Activated naive CD4-positive, alpha-beta T cell treated with anti-CD3 and anti-CD28 coated beads, Interleukin-2, amount 50 U/mL, for 16 hours (primary cell): ENCODE measurements at regions not wholly inside any gene's neighbourhood (a gene's known extent, or its start where the extent isn't known, plus 50 kb on each side); places are given as distances from the start of the nearest gene placed in this dataset.
"Not testable (repeated sequence)": the region's sequence is repeated elsewhere in the genome, so short reads cannot be mapped to it uniquely, and the experiment has no call there.

Experiments used
- DNase-seq: peaks from one replicate; pipeline ENCODE4 v3.0.0-alpha.2; 2020

DNA sequence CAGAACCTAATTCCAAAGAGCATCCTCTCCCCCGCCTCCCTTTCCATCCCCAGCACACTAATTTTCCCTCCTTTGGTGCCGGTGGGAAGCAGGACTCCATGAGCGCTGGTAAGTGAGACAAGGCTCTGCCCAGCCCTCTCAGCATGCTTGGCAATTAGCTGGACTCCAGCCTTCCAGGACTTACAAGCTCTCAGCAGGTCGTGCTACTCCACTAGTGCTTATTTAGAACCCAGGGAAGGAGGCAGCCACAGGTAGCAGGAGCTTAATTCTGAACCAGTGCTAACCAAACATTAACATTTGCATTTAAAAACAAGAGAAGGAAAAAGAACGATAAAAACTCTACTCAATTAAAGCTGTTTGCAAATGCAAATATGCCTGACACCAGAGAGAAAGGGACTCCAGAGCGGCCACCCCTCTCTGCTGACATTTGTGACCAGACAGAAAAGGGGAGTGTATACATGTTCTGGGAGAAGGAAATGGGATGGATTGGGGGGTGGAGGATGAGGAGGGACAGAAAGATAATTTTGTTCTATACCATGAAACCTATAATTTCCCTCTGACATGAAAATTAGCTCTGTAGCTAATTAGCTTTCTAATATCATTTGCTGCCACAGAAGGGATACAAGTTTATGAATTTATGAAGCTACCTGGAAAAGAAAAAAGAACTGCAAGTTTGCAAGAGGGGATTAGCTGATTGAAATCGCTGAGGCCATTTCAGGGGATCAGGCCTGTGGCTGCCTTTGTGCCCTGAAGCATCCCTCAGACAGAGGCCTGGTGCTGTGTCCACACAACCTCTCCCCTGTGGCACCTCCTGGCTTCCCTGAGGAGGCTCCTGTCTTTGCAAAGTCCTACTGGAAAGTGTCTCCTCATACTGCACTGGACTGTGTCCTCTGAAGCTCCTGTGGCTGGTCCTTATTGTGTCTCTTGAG, 266.3 kb downstream of the SEC61B start:
- DNase-seq = no peak

DNA sequence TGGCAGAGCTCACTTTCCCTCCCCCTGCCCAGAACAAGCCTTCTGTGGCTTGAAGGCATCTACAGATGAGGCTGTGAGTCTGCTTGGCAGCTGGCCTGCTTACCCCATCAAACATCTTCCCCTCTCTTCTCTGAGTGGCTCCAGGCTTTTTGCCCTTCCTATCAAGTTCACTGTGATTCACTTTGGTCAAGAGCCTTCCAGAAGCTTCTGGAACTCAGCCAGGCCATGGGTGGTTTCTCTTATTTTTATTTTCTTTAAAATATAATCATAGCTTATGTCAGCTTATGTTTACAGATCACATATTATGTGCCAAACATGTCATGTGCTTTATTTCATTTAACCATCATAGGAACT, 267.0 kb downstream of the SEC61B start:
- no peak for DNase-seq

DNA sequence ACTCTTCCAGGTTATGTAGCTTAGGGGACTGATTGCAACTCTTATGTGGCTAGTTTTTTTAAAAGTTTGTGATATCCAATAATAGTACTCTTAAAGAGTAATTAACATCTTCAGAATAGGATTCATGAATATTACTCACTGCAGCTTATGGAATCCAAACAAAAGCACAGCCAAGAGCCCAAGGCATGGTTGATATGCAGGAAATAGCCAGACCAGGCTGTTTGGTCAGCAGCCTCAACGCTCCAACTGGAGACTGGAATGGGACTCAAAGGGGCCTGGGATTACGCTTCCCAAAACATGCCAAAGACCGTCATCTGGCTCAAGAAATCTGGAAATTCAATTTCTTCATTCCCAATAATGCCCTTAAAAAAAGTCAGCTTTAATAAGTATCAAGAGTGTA, 268.6 kb downstream of the SEC61B start:
- DNase-seq = no peak

- no peak for DNase-seq
Measured at GRCh38 chr9:99491408-99492158, 269.5 kb downstream of the SEC61B start.

- no peak for DNase-seq
Measured at GRCh38 chr9:99497641-99498040, 275.6 kb downstream of the SEC61B start.

DNA sequence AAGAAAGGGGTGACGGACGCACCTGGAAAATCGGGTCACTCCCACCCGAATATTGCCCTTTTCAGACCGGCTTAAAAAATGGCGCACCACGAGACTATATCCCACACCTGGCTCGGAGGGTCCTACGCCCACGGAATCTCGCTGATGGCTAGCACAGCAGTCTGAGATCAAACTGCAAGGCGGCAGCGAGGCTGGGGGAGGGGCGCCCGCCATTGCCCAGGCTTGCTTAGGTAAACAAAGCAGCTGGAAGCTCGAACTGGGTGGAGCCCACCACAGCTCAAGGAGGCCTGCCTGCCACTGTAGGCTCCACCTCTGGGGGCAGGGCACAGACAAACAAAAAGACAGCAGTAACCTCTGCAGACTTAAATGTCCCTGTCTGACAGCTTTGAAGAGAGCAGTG, 276.9 kb downstream of the SEC61B start:
- DNase-seq = not testable (repeated sequence)

DNA sequence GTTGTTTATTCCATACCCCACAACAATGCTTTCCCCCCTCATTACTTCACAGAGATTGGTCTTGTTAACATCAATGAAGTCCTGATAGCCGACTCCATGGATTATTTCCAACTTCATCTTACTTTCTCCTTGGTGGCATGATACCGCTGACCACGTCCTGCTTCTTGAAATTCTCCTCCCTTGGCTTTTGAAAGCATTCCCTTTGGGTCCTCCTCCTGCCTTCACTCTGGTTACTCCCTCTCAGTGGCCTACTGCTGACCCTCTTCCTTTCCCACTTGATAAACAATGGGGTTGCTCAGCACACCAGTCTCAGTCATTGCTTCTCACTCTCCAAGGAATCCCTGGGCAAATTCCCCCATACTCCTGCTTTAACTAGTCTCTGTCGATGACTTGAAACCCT, 283.9 kb downstream of the SEC61B start:
- no peak for DNase-seq

DNA sequence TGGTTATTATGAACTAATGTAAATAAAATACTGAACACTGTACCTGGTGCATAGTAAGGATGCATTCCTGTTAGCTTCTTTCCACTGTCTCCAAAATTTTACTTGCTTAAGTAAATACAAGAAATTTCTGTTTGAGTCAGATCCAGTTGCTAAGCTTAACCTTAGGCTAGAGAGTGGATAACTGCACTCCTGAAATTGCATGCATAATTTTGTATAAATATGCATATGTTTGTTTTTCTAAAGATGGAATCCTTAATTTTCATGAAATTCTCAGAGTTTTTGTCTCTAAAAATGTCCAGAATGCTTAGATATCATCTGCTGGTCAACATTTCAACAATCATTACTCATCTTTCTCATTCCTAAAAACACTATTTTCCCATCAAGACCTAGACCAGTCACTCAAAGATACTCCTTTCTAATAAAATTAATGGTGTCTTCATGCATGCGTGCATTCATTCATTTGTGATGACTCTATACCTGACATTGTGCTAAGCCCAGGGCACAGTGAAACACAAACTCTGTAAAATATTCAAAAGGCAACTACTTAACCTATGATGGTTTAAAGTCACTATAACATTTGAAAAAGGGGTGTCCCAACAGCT, 284.8 kb downstream of the SEC61B start:
- DNase-seq = no peak

DNA sequence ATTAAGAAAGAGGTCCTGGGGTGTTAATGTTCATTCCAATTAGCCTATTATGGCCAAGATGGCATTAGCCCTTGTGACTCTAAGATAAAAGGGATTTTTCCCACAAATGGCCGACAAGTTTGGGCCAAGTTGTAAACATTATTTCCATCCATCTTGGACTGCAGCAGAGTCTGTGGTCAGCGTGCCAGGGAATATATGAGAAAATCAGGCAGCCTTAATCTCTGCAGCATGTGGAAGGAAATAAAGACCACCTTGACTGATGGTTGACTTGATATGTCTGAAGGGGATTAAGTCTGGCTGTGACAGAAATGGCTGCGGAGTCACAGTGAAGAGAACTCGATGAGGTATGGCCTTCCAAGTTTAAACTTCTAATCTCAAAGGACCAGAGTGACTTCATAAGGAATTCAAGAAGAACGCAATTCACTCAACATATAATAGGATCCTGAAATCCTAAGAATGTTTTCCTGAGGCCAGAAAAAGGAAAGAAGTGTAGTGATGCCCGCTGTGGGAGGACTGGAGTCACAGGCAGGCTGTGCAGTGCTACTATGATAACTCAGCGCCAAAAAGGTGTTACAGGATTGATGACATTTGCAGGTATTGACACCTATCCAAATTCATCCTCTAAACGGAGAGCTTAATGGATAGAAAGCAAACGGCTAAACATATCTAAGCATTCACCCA, 287.1 kb downstream of the SEC61B start:
- no peak for DNase-seq

- no peak for DNase-seq
Measured at GRCh38 chr9:99509900-99510535, 287.9 kb downstream of the SEC61B start.

DNA sequence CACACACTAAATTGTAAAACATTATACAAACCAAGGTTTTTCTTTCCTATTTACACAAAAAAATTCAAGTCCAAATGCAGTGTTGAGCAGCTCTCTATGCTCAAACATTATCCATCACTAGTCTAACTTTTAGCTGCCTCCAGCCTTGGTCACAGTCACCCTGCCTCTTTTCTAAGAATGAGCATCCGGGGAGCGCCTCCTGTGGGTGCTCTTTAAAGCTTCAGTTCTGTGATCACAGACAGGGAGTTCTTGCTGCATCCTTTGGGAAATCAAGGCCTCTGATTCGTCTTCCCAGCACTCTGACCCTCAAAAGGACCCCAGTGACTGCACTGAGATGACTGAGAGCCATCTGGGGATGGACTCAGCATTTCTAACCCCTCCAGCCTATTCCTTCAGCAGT, 289.6 kb downstream of the SEC61B start:
- DNase-seq = no peak

DNA sequence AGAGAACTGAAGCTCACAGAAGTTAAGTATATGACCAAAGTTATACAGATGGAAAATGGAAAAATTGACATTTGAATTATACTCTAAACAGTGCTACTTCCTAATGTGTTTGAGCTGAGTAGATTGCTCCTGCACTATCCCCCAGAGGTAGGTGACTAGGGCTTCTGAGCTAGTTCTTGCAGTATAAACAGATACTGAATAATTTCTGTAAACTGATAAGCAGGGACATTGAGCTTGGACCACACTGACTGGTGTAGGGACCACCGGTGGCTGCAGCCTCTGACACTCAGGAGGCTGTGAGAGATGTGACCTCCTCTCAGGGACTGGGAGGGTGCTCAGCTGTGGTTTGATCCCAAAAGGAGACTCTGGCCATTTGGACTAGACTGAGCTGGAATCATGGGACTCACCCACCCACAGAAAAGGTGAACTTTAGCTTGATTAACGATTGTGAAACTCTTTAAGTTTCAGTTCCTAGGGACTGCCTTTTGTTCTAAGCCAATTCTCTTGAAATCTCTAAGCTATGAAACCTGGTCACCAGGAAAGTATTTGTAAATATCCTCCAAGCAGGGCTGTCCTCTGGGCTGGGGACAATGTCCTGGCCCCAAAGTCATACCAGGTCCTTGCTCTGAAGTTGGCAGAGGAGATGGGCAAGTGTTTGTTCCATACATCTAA, 291.5 kb downstream of the SEC61B start:
- DNase-seq = no peak

GRCh38 chr9:99515093-99515492, 293.0 kb downstream of the SEC61B start:
- DNase-seq = no peak

GRCh38 chr9:99515895-99516656, 294.0 kb downstream of the SEC61B start:
- DNase-seq = no peak

DNA sequence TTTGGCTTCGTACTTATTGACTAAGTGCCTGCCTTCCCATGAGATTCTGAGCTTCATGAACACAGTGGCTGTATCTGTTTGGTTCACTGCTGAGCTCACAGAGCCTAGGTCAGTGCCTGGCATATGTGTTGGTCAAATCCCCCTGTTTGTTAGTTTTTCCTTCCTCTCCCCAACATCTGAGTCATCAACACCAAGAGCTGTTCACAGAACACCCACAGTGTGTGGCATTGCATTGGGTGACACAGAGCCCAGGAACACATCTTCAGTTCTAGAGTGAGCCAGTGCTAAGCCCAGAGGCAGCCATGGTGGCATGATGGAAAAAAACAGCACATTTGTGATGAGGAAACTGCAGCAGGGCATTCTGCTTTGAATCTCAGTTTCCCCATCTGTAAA, 294.6 kb downstream of the SEC61B start:
- DNase-seq = no peak

- DNase-seq = no peak
Measured at GRCh38 chr9:99523838-99524237, 297.8 kb upstream of the NR4A3 start.

DNA sequence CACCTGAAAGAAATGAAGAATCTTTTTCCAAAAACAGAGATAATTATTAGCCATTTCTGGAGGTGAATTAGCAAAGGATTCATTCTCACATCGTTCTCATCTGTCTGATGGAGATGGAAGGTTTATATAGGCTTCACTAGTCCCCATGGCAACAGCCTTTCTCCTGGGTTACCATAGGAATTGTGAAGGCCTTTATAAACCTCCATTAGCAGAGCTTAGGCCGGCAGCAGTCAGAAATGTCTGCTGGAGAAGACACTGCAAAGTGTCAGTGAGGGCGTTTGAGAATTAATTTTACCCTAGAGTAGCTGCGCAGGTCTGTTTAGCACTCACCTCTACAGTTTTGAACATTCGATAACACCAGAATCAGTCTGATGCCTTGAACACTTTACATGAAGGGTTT, 290.4 kb upstream of the NR4A3 start:
- DNase-seq = no peak

DNA sequence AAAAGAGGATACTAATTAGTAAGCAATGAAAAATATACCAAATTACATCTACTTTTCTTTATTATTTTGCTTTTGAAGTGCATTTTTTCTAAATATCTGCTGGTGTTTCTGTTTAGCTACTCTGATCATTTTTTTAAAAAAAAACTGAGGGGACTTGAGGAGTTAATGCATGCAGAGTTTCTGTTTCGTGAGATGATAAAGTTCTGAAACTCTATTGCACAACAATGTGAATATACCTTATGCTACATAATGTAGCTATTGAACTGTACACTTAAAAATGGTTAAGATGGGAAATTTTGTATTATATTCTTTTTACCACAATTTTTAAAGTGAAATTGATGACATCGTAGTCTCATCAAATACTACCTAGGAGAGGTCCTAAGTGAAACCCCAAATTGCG, 288.3 kb upstream of the NR4A3 start:
- no peak for DNase-seq

DNA sequence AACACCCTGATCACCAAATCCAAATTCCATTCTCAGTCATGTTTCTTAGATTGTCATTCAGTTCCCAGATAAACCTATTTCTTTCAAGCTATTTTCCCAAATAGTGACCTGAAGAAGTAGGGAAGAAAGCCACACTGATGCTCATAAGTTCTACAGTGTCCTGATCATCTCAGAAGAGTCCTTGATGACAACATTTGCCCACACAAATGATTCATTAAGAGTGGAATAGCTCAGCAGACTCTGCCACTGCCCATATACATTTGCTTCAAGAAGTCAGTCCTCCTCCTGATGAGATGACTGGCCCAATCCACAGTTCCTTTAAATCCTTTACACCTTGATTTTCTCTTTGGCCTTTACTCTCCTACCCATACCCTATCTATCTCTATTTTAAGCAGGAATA, 283.7 kb upstream of the NR4A3 start:
- no peak for DNase-seq

- no peak for DNase-seq
Measured at GRCh38 chr9:99544526-99544925, 277.2 kb upstream of the NR4A3 start.

- DNase-seq = no peak
Measured at GRCh38 chr9:99549441-99549840, 272.2 kb upstream of the NR4A3 start.
